Activated B cell treated with CpG ODN at 0.5 μM for 24 hours (primary cell): ENCODE measurements at regions not wholly inside any gene's neighbourhood (a gene's known extent, or its start where the extent isn't known, plus 50 kb on each side); places are given as distances from the start of the nearest gene placed in this dataset.

ENCODE experiments used
- ATAC-seq: fragments of 200-7000 bp; cut with Tn5 transposase; one replicate; pipeline ENCODE4 v1.10.0; 2021; ENCODE audit warnings: low read depth, mild to moderate bottlenecking, moderate library complexity
- CTCF ChIA-PET: fragments of 350-600 bp; sonication (Branson Sonifier 250); formaldehyde crosslinking; loops from one replicate; lab custom pipeline; 2021; ENCODE audit warnings: antibody characterized with exemption; lab: Charles Lee
- POLR2A ChIA-PET: fragments of 350-600 bp; sonication (Branson Sonifier 250); formaldehyde crosslinking; loops from one replicate; lab custom pipeline; 2021; ENCODE audit warnings: antibody characterized with exemption; lab: Charles Lee
- DNase-seq: peaks from one replicate; pipeline ENCODE4 v3.0.0; 2022
- H3K27ac Mint-ChIP-seq: one replicate; pipeline ENCODE4 v1.8.0; 2020; ENCODE audit warnings: mixed read lengths
- H3K27me3 Mint-ChIP-seq: one replicate; pipeline ENCODE4 v1.8.0; 2021; ENCODE audit warnings: mixed read lengths
- H3K36me3 Mint-ChIP-seq: one replicate; pipeline ENCODE4 v1.8.0; 2021; ENCODE audit warnings: low read depth, mixed read lengths
- H3K4me1 Mint-ChIP-seq: one replicate; pipeline ENCODE4 v1.8.0; 2021; ENCODE audit warnings: mixed read lengths
- H3K4me3 Mint-ChIP-seq: one replicate; pipeline ENCODE4 v1.8.0; 2020; ENCODE audit warnings: mild to moderate bottlenecking, mixed read lengths
- H3K9me3 Mint-ChIP-seq: one replicate; pipeline ENCODE4 v1.8.0; 2020; ENCODE audit warnings: mixed read lengths
- CTCF ChIP-seq: fragments of 200-600 bp; IDR thresholded peaks from one replicate; pipeline ENCODE4 v1.8.0; 2022; ENCODE audit warnings: antibody characterized with exemption, mild to moderate bottlenecking
- intact Hi-C: fragments of 100-400 bp; cut with micrococcal nuclease; formaldehyde crosslinking; loops from one replicate; pipeline ENCODE4 v1.15.1; 2024

- ChIA-PET CTCF (no interaction called here), POLR2A (no interaction called here)
- no peaks in the 10 kb centered on the region for H3K36me3 Mint-ChIP-seq
- DNase-seq, result no peak
- TF ChIP-seq CTCF, result no peak
- H3K4me3 Mint-ChIP-seq, result no peak overlapping the region
- no peak for ATAC-seq
- H3K27ac Mint-ChIP-seq, result no peak overlapping the region
- H3K4me1 Mint-ChIP-seq, result no peaks in the 10 kb centered on the region
- intact Hi-C loops, result no loop called here
- peaks cover under 1% of the 10 kb centered on the region for H3K27me3 Mint-ChIP-seq
- no peaks in the 10 kb centered on the region for H3K9me3 Mint-ChIP-seq
These were observed 168.5 kb downstream of the FAM43A start for GRCh38 chr3:194854206-194854605.

GRCh38 chr3:194854659-194855390 is 169.1 kb downstream of the FAM43A start:
- Mint-ChIP-seq H3K27ac (no peak overlapping the region), H3K36me3 (no peaks in the 10 kb centered on the region), H3K9me3 (no peaks in the 10 kb centered on the region), H3K4me1 (no peaks in the 10 kb centered on the region), H3K27me3 (peaks cover 2% of the 10 kb centered on the region), H3K4me3 (no peak overlapping the region)
- no peak for TF ChIP-seq CTCF
- intact Hi-C loops, result no loop called here
- DNase-seq (no peak), ATAC-seq (no peak)
- POLR2A ChIA-PET, result no interaction called here
- CTCF ChIA-PET, result no interaction called here

GRCh38 chr3:194856296-194856695 is 170.6 kb downstream of the FAM43A start:
- Mint-ChIP-seq H3K27me3 (peaks cover 2% of the 10 kb centered on the region), H3K4me3 (no peak overlapping the region), H3K36me3 (no peaks in the 10 kb centered on the region), H3K4me1 (peaks cover 1% of the 10 kb centered on the region), H3K27ac (no peak overlapping the region), H3K9me3 (no peaks in the 10 kb centered on the region)
- ATAC-seq, result no peak
- DNase-seq, result no peak
- intact Hi-C loops, result no loop called here
- ChIA-PET POLR2A (no interaction called here), CTCF (interaction anchor here (1.3 kb wide), 1 partner anchor 174 kb away, joined by 3 read pairs; no protein-coding TSS in a partner anchor)
- no peak for TF ChIP-seq CTCF

DNA sequence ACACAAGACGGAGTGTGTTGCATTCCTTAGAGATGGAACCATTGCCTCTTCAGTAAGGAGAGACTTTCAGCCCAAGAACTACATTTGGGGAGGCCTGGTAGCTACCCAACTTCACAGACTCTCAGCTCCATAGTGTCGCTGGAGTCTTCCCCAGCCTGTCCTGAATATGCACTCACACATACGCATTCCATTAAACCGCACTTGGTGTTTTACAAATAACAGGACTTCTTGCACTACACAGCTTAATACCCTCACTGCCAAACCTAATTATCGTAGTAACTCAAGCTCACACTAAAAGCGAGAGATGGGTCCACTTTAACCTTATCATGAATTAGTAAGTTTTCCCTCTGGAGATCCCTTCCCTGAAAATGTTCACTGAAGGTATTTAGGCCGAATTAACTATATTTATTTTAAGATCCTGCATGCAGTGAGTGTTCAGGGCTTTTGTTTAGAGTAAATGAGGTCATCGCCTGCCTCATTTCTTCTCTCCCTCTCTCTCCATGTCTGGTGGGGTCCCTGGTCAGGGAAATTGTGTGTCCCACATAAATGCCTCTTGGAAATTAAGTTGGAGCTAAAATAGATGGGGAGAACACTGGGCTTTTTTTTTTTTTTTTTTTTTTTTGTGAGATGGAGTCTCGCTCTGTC is 171.9 kb downstream of the FAM43A start:
- ATAC-seq (no peak), DNase-seq (no peak)
- CTCF ChIA-PET, result no interaction called here
- Mint-ChIP-seq H3K27ac (no peak overlapping the region), H3K36me3 (no peaks in the 10 kb centered on the region), H3K4me1 (peaks cover 8% of the 10 kb centered on the region), H3K9me3 (no peaks in the 10 kb centered on the region), H3K4me3 (no peak overlapping the region), H3K27me3 (peaks cover 2% of the 10 kb centered on the region)
- intact Hi-C loops, result no loop called here
- no peak for TF ChIP-seq CTCF
- POLR2A ChIA-PET, result interaction anchor here (0.6 kb wide), 2 partner anchors 23 to 86 kb away, joined by 3 to 6 read pairs; no protein-coding TSS in a partner anchor

GRCh38 chr3:194858382-194858781 is 172.7 kb downstream of the FAM43A start:
- TF ChIP-seq CTCF, result no peak
- Mint-ChIP-seq H3K4me1 (peaks cover 8% of the 10 kb centered on the region), H3K36me3 (no peaks in the 10 kb centered on the region), H3K9me3 (no peaks in the 10 kb centered on the region), H3K4me3 (no peak overlapping the region), H3K27ac (no peak overlapping the region), H3K27me3 (peaks cover 2% of the 10 kb centered on the region)
- no peak for DNase-seq
- ChIA-PET POLR2A (no interaction called here), CTCF (no interaction called here)
- intact Hi-C loops, result no loop called here
- ATAC-seq, result no peak
